Esophagus squamous epithelium (tissue), 4 donors: ENCODE measurements at regions not wholly inside any gene's neighbourhood (a gene's known extent, or its start where the extent isn't known, plus 50 kb on each side); places are given as distances from the start of the nearest gene placed in this dataset.

Experiments used
- CTCF ChIP-seq, 6 experiments: fragments of 450-650 bp in 4 of 6; fragments of 200-600 bp in 2 of 6; sonication (generic) in 2 of 6; IDR thresholded peaks; one replicate each; pipeline ENCODE4 v1.5.1; 2016 to 2019; ENCODE audit warnings: antibody characterized with exemption in 6 of 6, mild to moderate bottlenecking in 4 of 6, moderate library complexity in 4 of 6
- POLR2A ChIP-seq, 4 donors: fragments of 450-650 bp; IDR thresholded peaks; one replicate each; pipeline ENCODE4 v1.6.1; 2017; ENCODE audit warnings: antibody characterized with exemption in 4 of 4, mild to moderate bottlenecking in 4 of 4, moderate library complexity in 3 of 4

- TF ChIP-seq CTCF (IDR thresholded peaks at IDR 0.05) (peak in 2 of 6 experiments; percentile 7 to 14), POLR2A (IDR thresholded peaks at IDR 0.05) (no peak)
These were observed 1092.0 kb downstream of the MAT2B start for GRCh38 chr5:164597293-164597900.
